H1 (cell line): ENCODE measurements at regions not wholly inside any gene's neighbourhood (a gene's known extent, or its start where the extent isn't known, plus 50 kb on each side); places are given as distances from the start of the nearest gene placed in this dataset.
A peak's percentile ranks its signal among the peaks of the same experiment; 100 is the strongest.

Experiments
- CTCF ChIA-PET: fragments of 300-600 bp; sonication (Branson Sonifier 250); formaldehyde crosslinking; loops from one replicate; lab custom pipeline; 2021; ENCODE audit not compliant: partially characterized antibody; lab: Charles Lee
- POLR2A ChIA-PET: fragments of 300-600 bp; sonication (Branson Sonifier 250); formaldehyde crosslinking; loops from one replicate; lab custom pipeline; 2021; ENCODE audit warnings: inconsistent platforms; ENCODE audit not compliant: partially characterized antibody; lab: Charles Lee
- DNase-seq, 2 experiments: peaks; one replicate each; pipeline versions ENCODE4 v3.0.0 to v3.0.0-alpha.2; 2010 to 2022; ENCODE audit warnings: low spot score in 2 of 2, low read depth in 1 of 2, mixed read lengths in 1 of 2
- FAIRE-seq: peaks from 2 replicates; lab custom pipeline; 2011; peaks lifted over from hg19 to GRCh38; lab: Jason Lieb, UNC
- H2AFZ ChIP-seq: 2 replicates; pipeline ENCODE4 v1.8.1; 2012; ENCODE audit warnings: low read length, inconsistent platforms
- H2AK5ac ChIP-seq: 2 replicates; pipeline ENCODE4 v1.6.1; 2013; ENCODE audit warnings: low read depth, low read length
- H2BK120ac ChIP-seq: replicated peaks from 2 replicates; pipeline ENCODE3; 2013; ENCODE audit warnings: low read depth, low read length, inconsistent platforms
- H2BK12ac ChIP-seq: 2 replicates; pipeline ENCODE4 v1.6.1; 2013; ENCODE audit warnings: low read depth, low read length
- H2BK15ac ChIP-seq: 2 replicates; pipeline ENCODE4 v1.6.1; 2013; ENCODE audit warnings: low read length
- H2BK20ac ChIP-seq: 2 replicates; pipeline ENCODE4 v1.6.1; 2013; ENCODE audit warnings: low read length
- H2BK5ac ChIP-seq: 2 replicates; pipeline ENCODE4 v1.6.1; 2013; ENCODE audit warnings: low read depth, low read length
- H3K14ac ChIP-seq: 2 replicates; pipeline ENCODE4 v1.6.1; 2013; ENCODE audit warnings: inconsistent platforms; ENCODE audit not compliant: insufficient read length
- H3K18ac ChIP-seq: 2 replicates; pipeline ENCODE4 v1.6.1; 2013; ENCODE audit warnings: low read length; ENCODE audit errors: extremely low read depth
- H3K23ac ChIP-seq: 2 replicates; pipeline ENCODE4 v1.6.1; 2013; ENCODE audit warnings: inconsistent platforms; ENCODE audit not compliant: insufficient read length
- H3K23me2 ChIP-seq: 2 replicates; pipeline ENCODE4 v1.6.1; 2013; ENCODE audit warnings: low read depth, low read length
- H3K27ac ChIP-seq: 2 replicates; pipeline ENCODE4 v1.6.1; 2011; ENCODE audit warnings: low read depth, low read length, inconsistent platforms
- H3K27me3 ChIP-seq, 4 experiments: replicated peaks in 1 of 4; 1 replicate in 1 of 4; 2 replicates in 3 of 4; pipeline versions ENCODE4 v1.6.1 to v1.8.1; 2011 to 2013; ENCODE audit warnings: low read length in 3 of 4, mild to moderate bottlenecking in 3 of 4, inconsistent platforms in 2 of 4, mixed read lengths in 2 of 4, moderate library complexity in 1 of 4; ENCODE audit not compliant: control insufficient read depth in 3 of 4, insufficient read depth in 3 of 4; ENCODE audit errors: extremely low read depth in 1 of 4
- H3K36me3 ChIP-seq, 4 experiments: 2 replicates each; pipeline versions ENCODE4 v1.6.1 to v1.8.1; 2011 to 2013; ENCODE audit warnings: mild to moderate bottlenecking in 4 of 4, low read length in 3 of 4, moderate library complexity in 2 of 4, control low read depth in 1 of 4, inconsistent platforms in 1 of 4; ENCODE audit not compliant: insufficient read depth in 4 of 4, control insufficient read depth in 2 of 4
- H3K4ac ChIP-seq: replicated peaks from 2 replicates; pipeline ENCODE3; 2013; ENCODE audit warnings: low read length, low read depth, mixed read lengths, inconsistent platforms; ENCODE audit not compliant: insufficient read length
- H3K4me1 ChIP-seq, 4 experiments: replicated peaks in 1 of 4; 1 replicate in 1 of 4; 2 replicates in 3 of 4; pipeline versions ENCODE4 v1.6.1 to v1.8.1; 2011 to 2013; ENCODE audit warnings: low read length in 3 of 4, inconsistent platforms in 2 of 4, mixed read lengths in 1 of 4; ENCODE audit not compliant: insufficient read depth in 4 of 4, control insufficient read depth in 3 of 4
- H3K4me2 ChIP-seq, 2 experiments: 2 replicates each; pipeline versions ENCODE4 v1.6.1 to v1.8.1; 2011 to 2013; ENCODE audit warnings: low read depth in 2 of 2, low read length in 2 of 2, control low read depth in 1 of 2, inconsistent platforms in 1 of 2, mild to moderate bottlenecking in 1 of 2; ENCODE audit not compliant: insufficient read depth in 1 of 2
- H3K4me3 ChIP-seq, 4 experiments: fragments of 200-600, 300-600 bp in 1 of 4; sonication (generic), shearing (Covaris generic), sonication (Bioruptor Twin) in 1 of 4; 2 replicates each; pipeline versions ENCODE4 v1.5.1 to v1.8.1; 2011 to 2016; ENCODE audit warnings: low read length in 4 of 4, low read depth in 3 of 4, control low read depth in 2 of 4, inconsistent platforms in 2 of 4, mild to moderate bottlenecking in 2 of 4, mixed read lengths in 1 of 4, moderate library complexity in 1 of 4; ENCODE audit not compliant: insufficient read depth in 2 of 4; ENCODE audit errors: extremely low read depth in 1 of 4
- H3K56ac ChIP-seq: replicated peaks from 2 replicates; pipeline ENCODE3; 2013; ENCODE audit warnings: low read depth, mild to moderate bottlenecking, mixed read lengths, low read length, inconsistent platforms; ENCODE audit not compliant: insufficient read length
- H3K79me1 ChIP-seq: 2 replicates; pipeline ENCODE4 v1.6.1; 2013; ENCODE audit warnings: low read depth, low read length, control low read depth
- H3K79me2 ChIP-seq, 2 experiments: 2 replicates each; pipeline versions ENCODE4 v1.6.1 to v1.8.1; 2012 to 2013; ENCODE audit warnings: low read length in 2 of 2, mild to moderate bottlenecking in 2 of 2, inconsistent platforms in 1 of 2; ENCODE audit not compliant: insufficient read depth in 2 of 2, control insufficient read depth in 1 of 2
- H3K9ac ChIP-seq, 4 experiments: replicated peaks in 1 of 4; 1 replicate in 1 of 4; 2 replicates in 3 of 4; pipeline versions ENCODE4 v1.6.1 to v1.8.1; 2011 to 2013; ENCODE audit warnings: low read depth in 3 of 4, low read length in 3 of 4, control low read depth in 2 of 4, mild to moderate bottlenecking in 2 of 4, moderate library complexity in 2 of 4, inconsistent platforms in 1 of 4; ENCODE audit errors: extremely low read depth in 1 of 4
- H3K9me3 ChIP-seq, 2 experiments: 2 replicates each; pipeline versions ENCODE4 v1.6.1 to v1.8.1; 2012 to 2013; ENCODE audit warnings: mild to moderate bottlenecking in 2 of 2, moderate library complexity in 2 of 2, control low read depth in 1 of 2, inconsistent platforms in 1 of 2, low read depth in 1 of 2, low read length in 1 of 2, mixed read lengths in 1 of 2; ENCODE audit not compliant: insufficient read depth in 2 of 2
- H4K20me1 ChIP-seq, 2 experiments: replicated peaks in 1 of 2; 2 replicates each; pipeline versions ENCODE3 to v1.8.1; 2011 to 2013; ENCODE audit warnings: inconsistent platforms in 2 of 2, low read length in 2 of 2, mild to moderate bottlenecking in 1 of 2; ENCODE audit not compliant: insufficient read depth in 2 of 2, control insufficient read depth in 1 of 2
- H4K5ac ChIP-seq: 2 replicates; pipeline ENCODE4 v1.6.1; 2013; ENCODE audit warnings: low read length, low read depth, mixed read lengths, inconsistent platforms; ENCODE audit not compliant: insufficient read length
- H4K8ac ChIP-seq: 2 replicates; pipeline ENCODE4 v1.8.0; 2013; ENCODE audit warnings: mild to moderate bottlenecking, moderate library complexity, low read length, inconsistent platforms; ENCODE audit not compliant: insufficient read depth; ENCODE audit errors: extremely low read depth
- H4K91ac ChIP-seq: replicated peaks from 2 replicates; pipeline ENCODE3; 2013; ENCODE audit warnings: low read length, mixed read lengths, inconsistent platforms; ENCODE audit not compliant: insufficient read length
- KDM4A ChIP-seq: IDR thresholded peaks from one replicate; pipeline ENCODE4 v1.7.1; 2012; ENCODE audit warnings: low read depth, mild to moderate bottlenecking, moderate library complexity, low read length, inconsistent platforms; ENCODE audit not compliant: severe bottlenecking
- WGBS, 2 experiments: shearing (Covaris generic) in 1 of 2; methylation state at CpG; one replicate each; pipeline versions ENCODE4 v1.1.6 to v1.1.7; 2013 to 2015; ENCODE audit warnings: low lambda C conversion rate in 2 of 2, mixed read lengths in 2 of 2, inconsistent platforms in 1 of 2, low coverage in 1 of 2, missing lambda C conversion rate in 1 of 2; ENCODE audit not compliant: insufficient replicate concordance in 2 of 2, insufficient coverage in 1 of 2, insufficient read length in 1 of 2; ENCODE audit errors: extremely low coverage in 1 of 2, missing lambda C conversion rate in 1 of 2; 5-methylcytosine and 5-hydroxymethylcytosine counted together
- TF ChIP-seq, protein P1 (sequence below): IDR thresholded peaks from 2 replicates; pipeline ENCODE4 v1.6.1; 2012; ENCODE audit warnings: inconsistent platforms

DNA sequence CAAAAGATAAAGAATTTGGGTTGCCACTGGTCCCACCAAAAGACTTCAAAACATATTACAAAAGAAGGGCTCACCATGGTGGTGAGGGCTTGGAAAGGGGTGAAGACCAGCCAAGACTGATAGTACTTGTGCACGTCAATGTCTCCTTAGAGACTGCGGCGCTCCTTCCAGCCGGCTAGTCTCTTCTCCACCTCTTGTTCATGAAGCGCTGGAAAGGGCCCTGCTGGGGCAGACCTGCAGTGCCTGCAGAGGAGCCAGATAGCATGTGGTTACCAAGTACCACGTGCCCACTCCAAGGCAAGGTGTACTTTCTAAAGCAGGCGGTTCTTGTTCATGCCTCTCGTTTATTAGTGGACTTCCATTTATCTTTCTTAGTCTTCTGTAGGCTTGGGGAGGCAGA is 92.7 kb upstream of the FAM20A start:
- no peak overlapping the region for H2BK5ac ChIP-seq
- H3K27me3 ChIP-seq, result no peaks in the 10 kb centered on the region; a peak in 1 of 7 replicates
- no peak for FAIRE-seq
- no peak overlapping the region for H2BK12ac ChIP-seq
- CTCF ChIA-PET, result no interaction called here
- peaks cover 4% of the 10 kb centered on the region; the same call in 1 of the 2 replicates for H3K23me2 ChIP-seq
- no peak overlapping the region for H3K18ac ChIP-seq
- 93% methylated on average over 8 of the region's 8 CpGs; no CpG with 5 or more reads in 1 of the 2 experiments for WGBS, 2 experiments
- H2BK120ac ChIP-seq, result no peak overlapping the region
- no peak overlapping the region for H3K9ac ChIP-seq
- no peak overlapping the region for H2AK5ac ChIP-seq
- H2AFZ ChIP-seq, result no peak overlapping the region
- TF ChIP-seq, protein P1, sequence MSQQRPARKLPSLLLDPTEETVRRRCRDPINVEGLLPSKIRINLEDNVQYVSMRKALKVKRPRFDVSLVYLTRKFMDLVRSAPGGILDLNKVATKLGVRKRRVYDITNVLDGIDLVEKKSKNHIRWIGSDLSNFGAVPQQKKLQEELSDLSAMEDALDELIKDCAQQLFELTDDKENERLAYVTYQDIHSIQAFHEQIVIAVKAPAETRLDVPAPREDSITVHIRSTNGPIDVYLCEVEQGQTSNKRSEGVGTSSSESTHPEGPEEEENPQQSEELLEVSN, result 0 out of 2 replicates have a peak, but pooled peaks have one; percentile 18
- no peak for TF ChIP-seq KDM4A
- no peak for DNase-seq
- no peak overlapping the region for H3K23ac ChIP-seq
- H3K4me2 ChIP-seq, result no peak overlapping the region
- H4K91ac ChIP-seq, result no peak overlapping the region
- H3K79me2 ChIP-seq, result no peaks in the 10 kb centered on the region
- POLR2A ChIA-PET, result no interaction called here
- H2BK15ac ChIP-seq, result no peak overlapping the region
- no peaks in the 10 kb centered on the region for H3K36me3 ChIP-seq
- peaks cover 0 to 3% of the 10 kb centered on the region in 2 experiments for H4K20me1 ChIP-seq
- H2BK20ac ChIP-seq, result no peak overlapping the region
- H3K4me3 ChIP-seq, result no peak overlapping the region
- no peak overlapping the region for H3K56ac ChIP-seq
- no peak overlapping the region for H3K27ac ChIP-seq
- H3K4me1 ChIP-seq, result 0 out of 7 replicates have a peak, but pooled peaks cover 0 to 4% (median 0%) of the 10 kb centered on the region in 4 experiments
- no peak overlapping the region for H3K4ac ChIP-seq
- no peaks in the 10 kb centered on the region for H3K79me1 ChIP-seq
- no peak overlapping the region for H3K14ac ChIP-seq
- no peak overlapping the region for H4K5ac ChIP-seq
- H3K9me3 ChIP-seq, result no peaks in the 10 kb centered on the region; a peak in 2 of 4 replicates
- H4K8ac ChIP-seq, result no peak overlapping the region
